Naive thymus-derived CD4-positive, alpha-beta T cell (primary cell): ENCODE measurements at regions not wholly inside any gene's neighbourhood (a gene's known extent, or its start where the extent isn't known, plus 50 kb on each side); places are given as distances from the start of the nearest gene placed in this dataset.

Source experiments
- ATAC-seq: fragments of 150-1000 bp; cut with Tn5 transposase; 2 replicates; pipeline ENCODE4 v1.10.0; 2021; ENCODE audit warnings: mild to moderate bottlenecking, moderate library complexity
- CTCF ChIA-PET: fragments of 350-600 bp; sonication (Branson Sonifier 250); formaldehyde crosslinking; loops from one replicate; lab custom pipeline; 2021; ENCODE audit warnings: antibody characterized with exemption; lab: Charles Lee
- POLR2A ChIA-PET: fragments of 350-600 bp; sonication (Branson Sonifier 250); formaldehyde crosslinking; loops from one replicate; lab custom pipeline; 2021; ENCODE audit warnings: antibody characterized with exemption, inconsistent platforms; lab: Charles Lee
- DNase-seq, 9 donors: peaks; one replicate each; pipeline versions ENCODE4 v3.0.0 to v3.0.0-alpha.2; 2020 to 2022; ENCODE audit warnings: mixed read lengths in 1 of 9
- H3K27ac ChIP-seq: one replicate; pipeline ENCODE4 v1.7.0; 2013; ENCODE audit warnings: mild to moderate bottlenecking, low read depth, low read length, moderate library complexity
- H3K27me3 ChIP-seq, 2 donors: one replicate each; pipeline ENCODE4 v1.7.0; 2013; ENCODE audit warnings: low read length in 2 of 2, mild to moderate bottlenecking in 2 of 2, moderate library complexity in 2 of 2; ENCODE audit not compliant: control insufficient read depth in 2 of 2, insufficient read depth in 2 of 2
- H3K36me3 ChIP-seq, 3 experiments: 1 replicate in 2 of 3; 2 replicates in 1 of 3; pipeline ENCODE4 v1.7.0; 2013; ENCODE audit warnings: low read length in 3 of 3, mild to moderate bottlenecking in 3 of 3, moderate library complexity in 1 of 3; ENCODE audit not compliant: insufficient read depth in 3 of 3, control insufficient read depth in 2 of 3
- H3K4me1 ChIP-seq, 2 donors: one replicate each; pipeline ENCODE4 v1.7.0; 2013; ENCODE audit warnings: low read length in 2 of 2, mild to moderate bottlenecking in 2 of 2, moderate library complexity in 1 of 2; ENCODE audit not compliant: control insufficient read depth in 2 of 2, insufficient read depth in 2 of 2
- H3K4me3 ChIP-seq: 2 replicates; pipeline ENCODE4 v1.7.0; 2013; ENCODE audit warnings: mild to moderate bottlenecking, low read length
- H3K9me3 ChIP-seq, 3 experiments: 1 replicate in 2 of 3; 2 replicates in 1 of 3; pipeline ENCODE4 v1.7.0; 2013; ENCODE audit warnings: low read length in 3 of 3; ENCODE audit not compliant: control insufficient read depth in 2 of 3
- H3K27ac Mint-ChIP-seq, 9 donors: one replicate each; pipeline ENCODE4 v1.8.0; 2020 to 2022; ENCODE audit warnings: mixed read lengths in 9 of 9, mild to moderate bottlenecking in 8 of 9, moderate library complexity in 5 of 9, inconsistent platforms in 2 of 9
- H3K27me3 Mint-ChIP-seq, 5 donors: one replicate each; pipeline ENCODE4 v1.8.0; 2021 to 2022; ENCODE audit warnings: mixed read lengths in 5 of 5, mild to moderate bottlenecking in 1 of 5
- H3K36me3 Mint-ChIP-seq, 5 donors: one replicate each; pipeline ENCODE4 v1.8.0; 2020 to 2022; ENCODE audit warnings: mixed read lengths in 5 of 5, mild to moderate bottlenecking in 3 of 5, inconsistent platforms in 1 of 5
- H3K4me1 Mint-ChIP-seq, 7 donors: one replicate each; pipeline ENCODE4 v1.8.0; 2020 to 2022; ENCODE audit warnings: mixed read lengths in 7 of 7, mild to moderate bottlenecking in 3 of 7, inconsistent platforms in 1 of 7
- H3K4me3 Mint-ChIP-seq, 10 donors: one replicate each; pipeline ENCODE4 v1.8.0; 2020 to 2022; ENCODE audit warnings: mild to moderate bottlenecking in 10 of 10, mixed read lengths in 10 of 10, moderate library complexity in 6 of 10, inconsistent platforms in 2 of 10
- H3K9me3 Mint-ChIP-seq, 11 donors: one replicate each; pipeline ENCODE4 v1.8.0; 2020 to 2022; ENCODE audit warnings: mixed read lengths in 11 of 11, mild to moderate bottlenecking in 4 of 11, inconsistent platforms in 1 of 11, moderate library complexity in 1 of 11
- intact Hi-C, 2 donors: fragments of 100-400 bp; cut with micrococcal nuclease; formaldehyde crosslinking; loops; one replicate each; pipeline ENCODE4 v1.15.1; 2023

DNA sequence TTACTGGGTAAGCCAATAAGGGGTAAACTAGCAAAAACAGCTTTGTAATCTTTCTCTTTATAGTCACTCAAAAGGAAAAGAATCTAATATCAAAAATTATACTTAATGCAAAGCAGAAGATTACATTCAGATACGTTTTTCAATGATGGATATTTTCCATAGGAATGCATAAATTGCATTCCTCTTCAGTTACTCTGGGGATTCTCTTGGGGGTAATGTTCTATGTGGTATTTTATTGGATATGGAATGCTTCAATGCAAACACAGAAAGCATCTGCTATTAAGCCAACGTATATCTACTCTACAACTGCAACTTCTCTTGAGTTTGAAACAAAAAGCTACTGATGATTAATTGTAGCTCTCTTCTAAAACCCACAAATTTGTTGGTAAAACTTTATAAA, 106.0 kb downstream of the SLC41A2 start:
- intact Hi-C loops = no loop called here
- Histone ChIP-seq H3K27me3 (no peaks in the 10 kb centered on the region), H3K4me3 (no peak overlapping the region), H3K27ac (no peak overlapping the region), H3K36me3 (no peaks in the 10 kb centered on the region), H3K9me3 (no peaks in the 10 kb centered on the region), H3K4me1 (no peaks in the 10 kb centered on the region)
- DNase-seq (no peak), ATAC-seq (no peak)
- peaks cover 0 to 2% (median 0%) of the 10 kb centered on the region in 11 donors for H3K9me3 Mint-ChIP-seq
- H3K27ac Mint-ChIP-seq = no peak overlapping the region
- peaks cover 0 to 12% (median 0%) of the 10 kb centered on the region in 5 donors for H3K27me3 Mint-ChIP-seq
- ChIA-PET POLR2A (interaction anchor here (0.6 kb wide), 1 partner anchor 24 kb away, joined by 3 read pairs; no protein-coding TSS in a partner anchor), CTCF (no interaction called here)
- peaks cover 0 to 1% (median 0%) of the 10 kb centered on the region in 5 donors for H3K36me3 Mint-ChIP-seq
- H3K4me1 Mint-ChIP-seq = no peaks in the 10 kb centered on the region
- H3K4me3 Mint-ChIP-seq = no peak overlapping the region

DNA sequence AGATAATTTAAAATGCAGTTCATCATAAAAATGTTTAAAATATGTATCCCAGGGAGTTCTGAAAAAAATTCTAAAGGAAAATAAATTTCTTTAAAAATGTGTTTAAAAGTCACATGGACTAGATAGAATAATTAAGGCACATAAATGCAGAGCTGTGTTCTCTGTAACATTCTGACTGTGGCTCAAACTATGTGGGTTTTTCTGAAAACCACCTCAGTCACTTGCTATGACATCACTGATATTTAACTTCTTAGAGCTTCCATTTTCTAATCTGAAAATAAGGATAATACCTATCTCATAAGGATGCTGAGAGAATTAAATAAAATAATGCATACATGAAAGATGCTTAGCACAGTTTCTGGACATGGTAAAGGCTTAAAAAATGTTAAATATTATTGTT, 107.3 kb downstream of the SLC41A2 start:
- H3K27me3 Mint-ChIP-seq = peaks cover 0 to 18% (median 0%) of the 10 kb centered on the region in 5 donors
- H3K4me3 Mint-ChIP-seq = no peak overlapping the region
- Histone ChIP-seq H3K4me3 (no peak overlapping the region), H3K27ac (no peak overlapping the region), H3K9me3 (no peaks in the 10 kb centered on the region), H3K36me3 (no peaks in the 10 kb centered on the region), H3K27me3 (no peaks in the 10 kb centered on the region), H3K4me1 (no peaks in the 10 kb centered on the region)
- CTCF ChIA-PET = no interaction called here
- H3K27ac Mint-ChIP-seq = no peak overlapping the region
- DNase-seq = no peak
- intact Hi-C loops = no loop called here
- H3K4me1 Mint-ChIP-seq = no peaks in the 10 kb centered on the region
- POLR2A ChIA-PET = no interaction called here
- H3K36me3 Mint-ChIP-seq = no peaks in the 10 kb centered on the region
- H3K9me3 Mint-ChIP-seq = no peaks in the 10 kb centered on the region
- no peak for ATAC-seq

DNA sequence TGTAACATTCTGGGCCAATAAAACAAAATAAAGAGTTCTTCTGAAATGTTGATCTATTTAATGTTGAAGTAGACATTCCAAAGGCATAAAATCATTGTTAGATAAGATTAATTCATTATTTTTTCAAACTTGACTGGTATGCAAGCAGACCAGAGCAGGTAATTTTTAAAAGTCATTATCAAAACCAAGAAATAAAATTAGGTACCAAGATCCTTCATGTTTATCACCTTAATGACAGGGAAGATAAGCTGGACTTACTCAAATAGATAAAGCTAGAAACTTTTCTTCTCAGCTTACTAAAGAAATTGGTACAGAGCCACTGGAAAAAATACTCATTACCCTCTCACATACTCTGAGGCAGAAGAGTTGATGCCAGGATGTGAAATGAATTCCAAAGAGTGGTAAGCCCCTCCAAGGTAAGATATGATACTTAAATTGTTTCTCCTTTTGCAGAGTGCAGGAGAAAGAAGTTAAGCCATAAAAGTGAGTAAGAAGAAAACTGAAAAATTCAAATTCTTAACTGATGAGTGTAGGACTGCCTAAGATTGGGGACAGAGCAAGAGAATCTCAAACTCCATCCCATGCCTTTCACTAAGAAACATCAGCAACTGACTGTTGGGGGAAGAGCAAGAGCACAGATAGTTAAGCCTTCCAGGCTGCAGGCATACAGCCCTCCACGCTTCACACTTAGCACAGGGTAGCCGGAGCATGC, 111.9 kb downstream of the SLC41A2 start:
- H3K27me3 ChIP-seq = no peaks in the 10 kb centered on the region
- H3K36me3 ChIP-seq = no peaks in the 10 kb centered on the region
- H3K27me3 Mint-ChIP-seq = peaks cover 0 to 21% (median 6%) of the 10 kb centered on the region in 5 donors
- no peak overlapping the region for H3K27ac Mint-ChIP-seq
- ChIA-PET POLR2A (no interaction called here), CTCF (no interaction called here)
- no peak overlapping the region for H3K27ac ChIP-seq
- ATAC-seq (no peak), DNase-seq (no peak)
- intact Hi-C loops = no loop called here
- no peak overlapping the region for H3K4me3 Mint-ChIP-seq
- H3K36me3 Mint-ChIP-seq = peaks cover 0 to 5% (median 0%) of the 10 kb centered on the region in 5 donors
- H3K4me1 ChIP-seq = no peaks in the 10 kb centered on the region
- H3K9me3 Mint-ChIP-seq = no peaks in the 10 kb centered on the region
- H3K9me3 ChIP-seq = no peaks in the 10 kb centered on the region
- H3K4me3 ChIP-seq = no peak overlapping the region
- H3K4me1 Mint-ChIP-seq = no peaks in the 10 kb centered on the region

DNA sequence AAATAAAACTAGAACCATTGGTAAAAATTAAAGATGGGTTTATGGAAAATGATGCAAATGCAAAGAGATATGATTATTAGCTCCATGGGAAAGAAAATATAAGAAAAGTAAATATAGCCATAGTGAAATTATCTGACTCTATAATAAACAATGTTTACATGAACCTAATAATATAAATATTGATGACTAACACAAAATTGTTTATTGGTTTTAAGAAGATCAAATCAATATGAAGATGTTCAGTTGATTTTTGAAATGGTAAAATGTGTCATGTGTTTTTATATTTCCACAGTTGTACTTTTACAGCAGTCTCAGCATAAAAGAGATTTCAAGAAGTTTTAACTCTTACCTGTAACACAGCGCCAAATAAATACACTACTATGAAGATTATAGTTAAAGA, 114.0 kb downstream of the SLC41A2 start:
- Mint-ChIP-seq H3K9me3 (no peaks in the 10 kb centered on the region), H3K4me3 (no peak overlapping the region), H3K27ac (no peak overlapping the region), H3K27me3 (peaks cover 0 to 21% (median 8%) of the 10 kb centered on the region in 5 donors), H3K36me3 (peaks cover 0 to 7% (median 0%) of the 10 kb centered on the region in 5 donors), H3K4me1 (no peaks in the 10 kb centered on the region)
- H3K36me3 ChIP-seq = no peaks in the 10 kb centered on the region
- intact Hi-C loops = no loop called here
- H3K9me3 ChIP-seq = no peaks in the 10 kb centered on the region
- no peak overlapping the region for H3K27ac ChIP-seq
- ChIA-PET POLR2A (no interaction called here), CTCF (no interaction called here)
- ATAC-seq = no peak
- no peak overlapping the region for H3K4me3 ChIP-seq
- no peaks in the 10 kb centered on the region for H3K4me1 ChIP-seq
- DNase-seq = no peak
- no peaks in the 10 kb centered on the region for H3K27me3 ChIP-seq

DNA sequence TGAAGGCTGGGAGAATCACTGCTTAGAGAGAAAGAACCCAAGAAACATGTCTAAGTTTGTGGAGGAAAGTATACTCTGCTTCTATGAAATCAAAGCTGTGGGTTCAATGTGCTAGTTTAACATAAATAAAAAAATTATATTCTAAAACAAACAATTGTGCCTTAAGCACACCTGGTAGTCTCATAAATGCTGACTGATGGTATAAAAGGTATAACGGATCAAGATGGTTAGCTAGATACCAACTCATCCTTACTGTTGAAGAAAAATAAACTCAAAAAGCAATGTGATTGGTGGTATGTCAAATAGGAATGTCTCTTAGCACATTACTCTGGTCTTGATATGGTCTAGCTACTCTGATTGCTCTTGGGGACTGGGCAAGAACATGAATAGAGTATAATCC, 117.8 kb downstream of the SLC41A2 start:
- Histone ChIP-seq H3K36me3 (no peaks in the 10 kb centered on the region), H3K27me3 (no peaks in the 10 kb centered on the region), H3K9me3 (no peaks in the 10 kb centered on the region), H3K27ac (no peak overlapping the region), H3K4me3 (no peak overlapping the region), H3K4me1 (no peaks in the 10 kb centered on the region)
- Mint-ChIP-seq H3K27ac (no peak overlapping the region), H3K27me3 (peaks cover 0 to 11% (median 5%) of the 10 kb centered on the region in 5 donors), H3K36me3 (peaks cover 0 to 4% (median 0%) of the 10 kb centered on the region in 5 donors), H3K4me1 (no peaks in the 10 kb centered on the region), H3K9me3 (no peaks in the 10 kb centered on the region), H3K4me3 (no peak overlapping the region)
- intact Hi-C loops = no loop called here
- DNase-seq (no peak), ATAC-seq (no peak)
- CTCF ChIA-PET = interaction anchor here (1.0 to 1.5 kb wide), 2 partner anchors 50 to 458 kb away, joined by 3 to 5 read pairs; no protein-coding TSS in a partner anchor
- POLR2A ChIA-PET = no interaction called here

DNA sequence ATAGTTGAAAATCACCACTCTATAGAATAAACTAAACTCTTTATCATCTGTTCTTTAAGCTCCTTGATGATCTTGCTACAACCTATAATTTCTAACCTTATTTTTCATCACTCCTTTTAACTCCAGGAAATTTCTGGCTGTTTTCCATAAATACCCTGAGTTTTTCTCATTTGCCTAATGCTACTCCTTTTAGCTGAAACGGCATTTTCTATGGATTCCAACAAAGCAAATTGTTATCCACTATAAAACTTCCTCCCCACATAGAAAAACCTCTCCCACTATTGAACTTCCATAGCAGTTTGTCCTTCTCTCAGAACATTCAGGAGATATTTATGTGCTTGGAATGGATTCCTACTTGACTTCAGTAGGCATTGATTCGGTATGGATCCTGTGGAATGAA, 122.8 kb downstream of the SLC41A2 start:
- ATAC-seq = no peak
- Histone ChIP-seq H3K27ac (no peak overlapping the region), H3K9me3 (no peaks in the 10 kb centered on the region), H3K27me3 (no peaks in the 10 kb centered on the region), H3K4me1 (no peaks in the 10 kb centered on the region), H3K4me3 (no peak overlapping the region), H3K36me3 (no peaks in the 10 kb centered on the region)
- Mint-ChIP-seq H3K27me3 (peaks cover 0 to 7% (median 0%) of the 10 kb centered on the region in 5 donors), H3K9me3 (no peaks in the 10 kb centered on the region), H3K4me1 (no peaks in the 10 kb centered on the region), H3K27ac (peak overlapping the region in 1 of 9 donors; percentile 6), H3K36me3 (peaks cover 0 to 2% (median 0%) of the 10 kb centered on the region in 5 donors), H3K4me3 (no peak overlapping the region)
- ChIA-PET CTCF (no interaction called here), POLR2A (no interaction called here)
- intact Hi-C loops = no loop called here
- no peak for DNase-seq

DNA sequence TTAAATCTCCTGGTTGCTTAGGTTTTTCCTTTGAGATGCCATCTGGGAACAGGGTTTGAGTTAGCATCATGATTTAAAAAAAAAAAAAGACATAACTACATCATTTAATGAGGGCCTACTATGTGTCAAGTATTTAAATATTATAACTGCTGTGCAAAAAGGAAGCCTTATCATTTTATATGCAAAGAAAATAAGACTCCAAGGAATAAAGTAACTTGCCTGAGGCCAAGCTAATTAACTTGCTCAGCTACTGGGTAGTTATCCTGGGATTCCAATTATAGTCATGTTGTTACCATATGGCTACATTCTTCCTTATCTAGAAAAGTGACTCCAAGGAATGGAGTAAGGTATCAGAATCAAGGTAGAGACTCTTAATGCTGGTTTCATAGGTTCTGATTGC, 123.5 kb downstream of the SLC41A2 start:
- Histone ChIP-seq H3K4me3 (no peak overlapping the region), H3K4me1 (no peaks in the 10 kb centered on the region), H3K27ac (no peak overlapping the region), H3K36me3 (no peaks in the 10 kb centered on the region), H3K27me3 (no peaks in the 10 kb centered on the region), H3K9me3 (no peaks in the 10 kb centered on the region)
- peaks cover 0 to 7% (median 0%) of the 10 kb centered on the region in 5 donors for H3K27me3 Mint-ChIP-seq
- H3K9me3 Mint-ChIP-seq = no peaks in the 10 kb centered on the region
- ChIA-PET POLR2A (no interaction called here), CTCF (no interaction called here)
- H3K36me3 Mint-ChIP-seq = peaks cover 0 to 2% (median 0%) of the 10 kb centered on the region in 5 donors
- no peak overlapping the region for H3K4me3 Mint-ChIP-seq
- ATAC-seq (no peak), DNase-seq (no peak)
- no peaks in the 10 kb centered on the region for H3K4me1 Mint-ChIP-seq
- intact Hi-C loops = no loop called here
- no peak overlapping the region for H3K27ac Mint-ChIP-seq
